ENCODE measurements at regions not wholly inside any gene's neighbourhood (a gene's known extent, or its start where the extent isn't known, plus 50 kb on each side); places are given as distances from the start of the nearest gene placed in this dataset.
"Not testable (repeated sequence)": the region's sequence is repeated elsewhere in the genome, so short reads cannot be mapped to it uniquely, and the experiment has no call there.

GRCh38 chr2:199131136-199131655 lies 326.5 kb downstream of the SATB2 start:
- DNase-seq: no peak

- DNase-seq: no peak
Measured at GRCh38 chr2:199130501-199130900, 327.2 kb downstream of the SATB2 start.

GRCh38 chr2:199128476-199129229 lies 329.1 kb downstream of the SATB2 start:
- no peak for DNase-seq

- no peak for DNase-seq
Measured at GRCh38 chr2:199119796-199120195, 337.9 kb downstream of the SATB2 start.

- DNase-seq: no peak
Measured at GRCh38 chr2:199118673-199119112, 339.0 kb downstream of the SATB2 start.

- no peak for DNase-seq
Measured at GRCh38 chr2:199115169-199115568, 342.6 kb downstream of the SATB2 start.

- no peak for DNase-seq
Measured at GRCh38 chr2:199113111-199113510, 344.6 kb downstream of the SATB2 start.

- DNase-seq: no peak
Measured at GRCh38 chr2:199111458-199111857, 346.3 kb downstream of the SATB2 start.

GRCh38 chr2:199108056-199108455 lies 349.7 kb downstream of the SATB2 start:
- no peak for DNase-seq

GRCh38 chr2:199105826-199106225 lies 351.9 kb downstream of the SATB2 start:
- no peak for DNase-seq

GRCh38 chr2:199101487-199101886 lies 356.3 kb downstream of the SATB2 start:
- no peak for DNase-seq

- DNase-seq: no peak
Measured at GRCh38 chr2:199100326-199101110, 357.2 kb downstream of the SATB2 start.

- no peak for DNase-seq
Measured at GRCh38 chr2:199092419-199092818, 365.3 kb downstream of the SATB2 start.

GRCh38 chr2:199085261-199085660 lies 372.5 kb downstream of the SATB2 start:
- no peak for DNase-seq

GRCh38 chr2:199070322-199070949 lies 387.3 kb downstream of the SATB2 start:
- DNase-seq: no peak

- no peak for DNase-seq
Measured at GRCh38 chr2:199064201-199064600, 393.5 kb downstream of the SATB2 start.

GRCh38 chr2:199057936-199058335 lies 399.8 kb downstream of the SATB2 start:
- DNase-seq: no peak

GRCh38 chr2:199055336-199055735 lies 402.4 kb downstream of the SATB2 start:
- no peak for DNase-seq

GRCh38 chr2:199042660-199043379 lies 414.9 kb downstream of the SATB2 start:
- DNase-seq: no peak

- DNase-seq: no peak
Measured at GRCh38 chr2:199040522-199040921, 417.2 kb downstream of the SATB2 start.

GRCh38 chr2:199033761-199034160 lies 424.0 kb downstream of the SATB2 start:
- DNase-seq: not testable (repeated sequence)

- DNase-seq: no peak
Measured at GRCh38 chr2:199025146-199025545, 432.6 kb downstream of the SATB2 start.

GRCh38 chr2:199024224-199024623 lies 433.5 kb downstream of the SATB2 start:
- no peak for DNase-seq
